Bronchial epithelial cell (primary cell): ENCODE measurements at regions not wholly inside any gene's neighbourhood (a gene's known extent, or its start where the extent isn't known, plus 50 kb on each side); places are given as distances from the start of the nearest gene placed in this dataset.

Experiments
- DNase-seq: peaks from one replicate; pipeline ENCODE4 v3.0.0-alpha.2; 2010; ENCODE audit warnings: low read depth
- FAIRE-seq: peaks from 2 replicates; lab custom pipeline; 2011; peaks lifted over from hg19 to GRCh38; lab: Jason Lieb, UNC
- H3K27me3 ChIP-seq: 2 replicates; pipeline ENCODE4 v1.5.1; 2011; ENCODE audit warnings: low read length; ENCODE audit not compliant: control insufficient read depth, insufficient read depth
- H3K36me3 ChIP-seq: 2 replicates; pipeline ENCODE4 v1.5.1; 2011; ENCODE audit warnings: low read length; ENCODE audit not compliant: control insufficient read depth, insufficient read depth
- H3K4me3 ChIP-seq: 2 replicates; pipeline ENCODE4 v1.5.1; 2011; ENCODE audit warnings: mild to moderate bottlenecking, low read depth, low read length, control low read depth
- CTCF ChIP-seq: IDR thresholded peaks from 2 replicates; pipeline ENCODE4 v1.5.1; 2011; ENCODE audit warnings: mild to moderate bottlenecking, moderate library complexity, low read length, control low read depth, inconsistent platforms; ENCODE audit not compliant: insufficient read depth, severe bottlenecking

- Histone ChIP-seq H3K27me3 (no peaks in the 10 kb centered on the region), H3K36me3 (no peaks in the 10 kb centered on the region), H3K4me3 (no peak overlapping the region)
- no peak for TF ChIP-seq CTCF
- no peak for FAIRE-seq
- DNase-seq, result no peak
Measured at GRCh38 chr2:104368089-104368488, 485.8 kb upstream of the POU3F3 start.

GRCh38 chr2:104371087-104371781 lies 482.7 kb upstream of the POU3F3 start:
- no peaks in the 10 kb centered on the region for H3K36me3 ChIP-seq
- H3K4me3 ChIP-seq, result no peak overlapping the region
- DNase-seq, result no peak
- no peak for TF ChIP-seq CTCF
- no peaks in the 10 kb centered on the region for H3K27me3 ChIP-seq
- FAIRE-seq, result no peak

GRCh38 chr2:104375206-104375605 lies 478.7 kb upstream of the POU3F3 start:
- no peak for FAIRE-seq
- Histone ChIP-seq H3K27me3 (no peaks in the 10 kb centered on the region), H3K36me3 (no peaks in the 10 kb centered on the region), H3K4me3 (no peak overlapping the region)
- TF ChIP-seq CTCF, result no peak
- DNase-seq, result peak; percentile 8

- no peak for DNase-seq
- H3K36me3 ChIP-seq, result no peaks in the 10 kb centered on the region
Measured at GRCh38 chr2:104378853-104379374, 475.0 kb upstream of the POU3F3 start.

GRCh38 chr2:104384961-104385360 lies 469.0 kb upstream of the POU3F3 start:
- FAIRE-seq (no peak), DNase-seq (no peak)
- TF ChIP-seq CTCF, result no peak
- Histone ChIP-seq H3K36me3 (no peaks in the 10 kb centered on the region), H3K4me3 (no peak overlapping the region), H3K27me3 (no peaks in the 10 kb centered on the region)

More at GRCh38 chr2:104378853-104379374, 475.0 kb upstream of the POU3F3 start:
- Histone ChIP-seq H3K4me3 (no peak overlapping the region), H3K27me3 (no peaks in the 10 kb centered on the region)
- no peak for TF ChIP-seq CTCF
- peak; percentile 43 for FAIRE-seq
